ENCODE measurements at regions not wholly inside any gene's neighbourhood (a gene's known extent, or its start where the extent isn't known, plus 50 kb on each side); places are given as distances from the start of the nearest gene placed in this dataset.

DNA sequence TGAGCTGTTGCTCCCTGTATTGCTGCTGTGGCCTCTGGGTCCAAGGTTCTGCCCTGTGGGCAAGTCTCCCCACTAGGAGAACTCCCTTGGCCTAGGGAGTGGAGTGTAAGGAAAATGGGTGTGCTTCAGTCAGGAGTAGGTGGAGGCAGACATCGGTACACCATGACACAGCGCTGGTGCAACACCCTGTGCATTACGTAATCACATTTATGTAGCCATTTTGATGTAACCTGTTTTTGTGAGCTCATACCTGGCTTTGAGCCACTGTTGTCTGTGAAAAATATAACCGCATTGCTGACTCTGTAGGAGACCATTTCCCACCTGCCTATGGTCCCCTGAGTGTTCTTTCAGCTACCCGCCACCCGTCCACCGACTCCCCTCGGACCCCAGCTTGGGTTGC lies 700.5 kb upstream of the AGA start:
- peaks cover 0 to 4% (median 0%) of the 10 kb centered on the region in 3 donors for H3K9me3 ChIP-seq (ENCODE audit: control insufficient read depth in 3 of 3, low read length in 3 of 3)
- H3K27me3 ChIP-seq (ENCODE audit: control insufficient read depth in 3 of 3, insufficient read depth in 3 of 3, low read length in 3 of 3) = no peaks in the 10 kb centered on the region
- H3K27ac ChIP-seq (ENCODE audit: low read depth, low read length) = no peak overlapping the region
- no peak overlapping the region for H3K4me3 ChIP-seq (ENCODE audit: low read length in 3 of 3)
- H3K4me1 ChIP-seq (ENCODE audit: control insufficient read depth in 3 of 3, insufficient read depth in 3 of 3, low read length in 3 of 3) = no peaks in the 10 kb centered on the region
- no peaks in the 10 kb centered on the region for H3K36me3 ChIP-seq (ENCODE audit: control insufficient read depth in 3 of 3, insufficient read depth in 3 of 3, low read length in 3 of 3)
- no peak overlapping the region for H3K9ac ChIP-seq (ENCODE audit: low read depth in 1 of 3, low read length in 3 of 3)

DNA sequence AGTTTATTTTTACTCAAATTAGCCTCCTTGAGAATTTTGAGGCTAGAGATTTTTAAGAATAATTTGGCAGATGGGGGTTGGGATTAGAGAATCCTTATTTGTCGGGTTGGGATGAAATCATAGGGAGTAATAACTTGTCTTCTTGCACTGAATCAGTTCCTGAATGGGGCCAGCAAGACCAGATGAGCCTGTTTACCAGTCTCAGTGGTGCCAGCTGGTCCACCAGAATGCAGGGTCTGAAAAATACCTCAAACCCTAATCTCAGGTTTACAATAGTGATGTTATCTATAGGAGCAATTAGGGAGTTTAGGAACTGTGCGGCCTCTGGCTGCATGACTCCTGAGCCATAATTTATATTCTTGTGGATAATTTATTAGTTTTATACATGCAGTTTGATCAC lies 705.9 kb upstream of the AGA start:
- Histone ChIP-seq H3K4me3 (ENCODE audit: low read length in 3 of 3) (no peak overlapping the region), H3K9ac (ENCODE audit: low read depth in 1 of 3, low read length in 3 of 3) (no peak overlapping the region), H3K9me3 (ENCODE audit: control insufficient read depth in 3 of 3, low read length in 3 of 3) (no peaks in the 10 kb centered on the region), H3K4me1 (ENCODE audit: control insufficient read depth in 3 of 3, insufficient read depth in 3 of 3, low read length in 3 of 3) (no peaks in the 10 kb centered on the region), H3K27ac (ENCODE audit: low read depth, low read length) (no peak overlapping the region), H3K36me3 (ENCODE audit: control insufficient read depth in 3 of 3, insufficient read depth in 3 of 3, low read length in 3 of 3) (no peaks in the 10 kb centered on the region), H3K27me3 (ENCODE audit: control insufficient read depth in 3 of 3, insufficient read depth in 3 of 3, low read length in 3 of 3) (no peaks in the 10 kb centered on the region)

DNA sequence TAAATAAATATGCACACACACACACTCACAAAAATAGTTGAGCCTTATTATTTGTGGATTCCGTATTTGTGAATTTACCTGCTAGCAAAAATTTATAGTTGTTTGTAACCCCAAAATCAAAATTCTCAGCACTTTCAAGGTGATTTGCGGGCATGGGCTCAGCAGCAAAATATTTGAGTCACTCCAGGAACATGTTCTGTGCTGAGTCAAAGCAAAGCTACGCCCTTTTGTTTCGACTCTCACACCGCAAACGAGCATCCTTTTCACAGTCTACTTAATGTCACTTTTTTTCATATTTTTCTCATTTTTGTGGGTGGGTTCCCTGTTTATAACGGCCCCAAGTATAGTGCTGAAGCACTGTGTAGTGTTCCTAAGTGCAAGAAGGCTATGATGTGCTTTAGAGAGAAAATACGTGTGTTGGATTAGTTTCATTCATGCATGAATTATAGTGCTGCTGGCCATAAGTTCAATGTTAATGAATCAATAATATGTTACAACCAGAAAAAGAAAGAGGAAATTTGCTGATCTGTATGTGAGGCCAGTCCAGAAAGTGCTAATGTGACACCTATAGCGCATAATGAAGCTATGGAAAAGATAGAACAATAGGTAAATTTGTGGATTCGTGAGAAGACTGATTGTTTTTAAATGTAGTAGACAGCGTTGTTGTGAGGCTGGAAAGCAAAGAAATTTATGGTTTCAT lies 723.2 kb upstream of the AGA start:
- H3K27ac ChIP-seq (ENCODE audit: low read depth, low read length) = no peak overlapping the region
- H3K27me3 ChIP-seq (ENCODE audit: control insufficient read depth in 3 of 3, insufficient read depth in 3 of 3, low read length in 3 of 3) = no peaks in the 10 kb centered on the region
- no peaks in the 10 kb centered on the region for H3K4me1 ChIP-seq (ENCODE audit: control insufficient read depth in 3 of 3, insufficient read depth in 3 of 3, low read length in 3 of 3)
- H3K4me3 ChIP-seq (ENCODE audit: low read length in 3 of 3) = no peak overlapping the region
- no peak overlapping the region for H3K9ac ChIP-seq (ENCODE audit: low read depth in 1 of 3, low read length in 3 of 3)
- H3K36me3 ChIP-seq (ENCODE audit: control insufficient read depth in 3 of 3, insufficient read depth in 3 of 3, low read length in 3 of 3) = no peaks in the 10 kb centered on the region
- H3K9me3 ChIP-seq (ENCODE audit: control insufficient read depth in 3 of 3, low read length in 3 of 3) = peaks cover 0 to 3% (median 2%) of the 10 kb centered on the region in 3 donors

DNA sequence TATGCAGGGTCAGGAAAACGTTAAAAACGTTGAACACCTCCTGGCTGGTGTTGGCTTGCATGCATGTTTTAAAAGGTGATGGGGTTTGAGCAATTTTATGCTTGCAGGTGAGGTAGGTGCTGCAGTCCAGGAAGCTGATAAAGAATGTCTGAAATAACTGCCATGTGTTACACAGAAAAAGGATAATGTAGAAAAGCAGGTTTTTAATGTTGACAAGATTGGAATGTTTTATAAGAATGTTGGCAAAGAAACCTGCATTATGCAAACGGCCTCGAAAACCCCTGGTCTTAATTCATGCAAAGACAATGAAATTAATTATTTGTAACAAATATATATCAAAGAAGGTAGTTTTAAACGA lies 723.7 kb upstream of the AGA start:
- no peaks in the 10 kb centered on the region for H3K4me1 ChIP-seq (ENCODE audit: control insufficient read depth in 3 of 3, insufficient read depth in 3 of 3, low read length in 3 of 3)
- peaks cover 0 to 2% (median under 1%) of the 10 kb centered on the region in 3 donors for H3K9me3 ChIP-seq (ENCODE audit: control insufficient read depth in 3 of 3, low read length in 3 of 3)
- H3K27me3 ChIP-seq (ENCODE audit: control insufficient read depth in 3 of 3, insufficient read depth in 3 of 3, low read length in 3 of 3) = no peaks in the 10 kb centered on the region
- no peak overlapping the region for H3K9ac ChIP-seq (ENCODE audit: low read depth in 1 of 3, low read length in 3 of 3)
- no peak overlapping the region for H3K27ac ChIP-seq (ENCODE audit: low read depth, low read length)
- no peak overlapping the region for H3K4me3 ChIP-seq (ENCODE audit: low read length in 3 of 3)
- no peaks in the 10 kb centered on the region for H3K36me3 ChIP-seq (ENCODE audit: control insufficient read depth in 3 of 3, insufficient read depth in 3 of 3, low read length in 3 of 3)

DNA sequence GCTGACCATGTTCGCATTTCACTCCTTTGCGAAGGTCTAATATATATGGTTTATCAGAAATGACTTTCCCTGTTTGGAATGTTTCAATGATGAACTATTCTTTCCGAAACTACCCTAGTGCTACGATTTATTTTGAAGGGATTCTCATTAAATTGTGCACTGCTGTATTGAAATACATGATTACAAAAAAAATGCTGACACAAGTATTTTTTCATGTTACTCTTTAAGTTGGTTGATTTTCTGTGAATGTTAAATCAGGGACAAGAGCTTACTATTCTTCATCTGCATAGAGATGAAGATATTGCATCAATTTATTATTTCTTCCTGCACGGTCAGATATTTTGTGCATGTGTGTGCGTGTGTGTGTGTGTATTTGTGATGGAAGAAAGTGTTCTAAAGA lies 731.5 kb upstream of the AGA start:
- Histone ChIP-seq H3K27me3 (ENCODE audit: control insufficient read depth in 3 of 3, insufficient read depth in 3 of 3, low read length in 3 of 3) (no peaks in the 10 kb centered on the region), H3K9ac (ENCODE audit: low read depth in 1 of 3, low read length in 3 of 3) (no peak overlapping the region), H3K27ac (ENCODE audit: low read depth, low read length) (no peak overlapping the region), H3K9me3 (ENCODE audit: control insufficient read depth in 3 of 3, low read length in 3 of 3) (no peaks in the 10 kb centered on the region), H3K4me3 (ENCODE audit: low read length in 3 of 3) (no peak overlapping the region), H3K36me3 (ENCODE audit: control insufficient read depth in 3 of 3, insufficient read depth in 3 of 3, low read length in 3 of 3) (no peaks in the 10 kb centered on the region), H3K4me1 (ENCODE audit: control insufficient read depth in 3 of 3, insufficient read depth in 3 of 3, low read length in 3 of 3) (no peaks in the 10 kb centered on the region)

DNA sequence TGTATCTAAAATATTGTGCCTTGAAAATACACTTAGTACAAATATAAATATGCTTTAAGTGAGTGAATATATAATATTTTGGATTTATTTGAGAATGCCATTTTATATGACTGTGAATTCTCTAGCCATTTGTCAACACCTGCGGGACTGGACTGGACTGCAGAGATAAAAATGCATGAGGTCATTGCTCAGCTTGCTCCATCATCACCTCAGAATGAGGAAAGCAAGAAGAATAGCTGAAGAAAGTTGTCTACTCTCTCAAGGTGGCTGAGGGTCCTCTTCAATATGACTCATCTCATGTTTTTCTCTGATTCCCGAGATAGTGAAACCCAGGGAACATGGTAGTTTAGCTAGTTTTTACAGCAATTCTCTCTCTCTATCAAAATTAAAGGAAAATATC lies 732.5 kb upstream of the AGA start:
- no peaks in the 10 kb centered on the region for H3K9me3 ChIP-seq (ENCODE audit: control insufficient read depth in 3 of 3, low read length in 3 of 3)
- H3K27me3 ChIP-seq (ENCODE audit: control insufficient read depth in 3 of 3, insufficient read depth in 3 of 3, low read length in 3 of 3) = no peaks in the 10 kb centered on the region
- H3K4me3 ChIP-seq (ENCODE audit: low read length in 3 of 3) = no peak overlapping the region
- H3K4me1 ChIP-seq (ENCODE audit: control insufficient read depth in 3 of 3, insufficient read depth in 3 of 3, low read length in 3 of 3) = no peaks in the 10 kb centered on the region
- H3K27ac ChIP-seq (ENCODE audit: low read depth, low read length) = no peak overlapping the region
- H3K36me3 ChIP-seq (ENCODE audit: control insufficient read depth in 3 of 3, insufficient read depth in 3 of 3, low read length in 3 of 3) = no peaks in the 10 kb centered on the region
- no peak overlapping the region for H3K9ac ChIP-seq (ENCODE audit: low read depth in 1 of 3, low read length in 3 of 3)

DNA sequence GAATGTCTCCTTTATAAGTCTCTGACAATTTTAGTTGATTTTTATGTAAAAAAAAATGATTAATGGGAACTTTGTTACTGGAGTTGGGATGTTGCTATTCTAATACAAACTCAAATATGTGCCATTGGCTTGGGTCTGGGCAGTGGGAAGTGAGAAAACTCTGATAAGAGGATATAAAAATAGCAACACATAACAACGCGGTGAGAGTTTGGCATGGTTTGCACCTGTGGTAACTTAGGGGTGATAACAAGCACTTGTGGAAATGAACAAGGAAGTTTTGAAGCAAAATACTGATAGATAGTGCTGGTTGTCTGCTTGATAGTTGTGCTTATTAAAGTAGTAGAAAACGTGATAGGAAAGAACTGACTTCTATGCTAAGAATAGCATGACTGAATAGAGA lies 743.3 kb upstream of the AGA start:
- no peaks in the 10 kb centered on the region for H3K9me3 ChIP-seq (ENCODE audit: control insufficient read depth in 3 of 3, low read length in 3 of 3)
- H3K27me3 ChIP-seq (ENCODE audit: control insufficient read depth in 3 of 3, insufficient read depth in 3 of 3, low read length in 3 of 3) = no peaks in the 10 kb centered on the region
- H3K27ac ChIP-seq (ENCODE audit: low read depth, low read length) = no peak overlapping the region
- no peak overlapping the region for H3K9ac ChIP-seq (ENCODE audit: low read depth in 1 of 3, low read length in 3 of 3)
- H3K4me3 ChIP-seq (ENCODE audit: low read length in 3 of 3) = no peak overlapping the region
- H3K36me3 ChIP-seq (ENCODE audit: control insufficient read depth in 3 of 3, insufficient read depth in 3 of 3, low read length in 3 of 3) = no peaks in the 10 kb centered on the region
- H3K4me1 ChIP-seq (ENCODE audit: control insufficient read depth in 3 of 3, insufficient read depth in 3 of 3, low read length in 3 of 3) = no peaks in the 10 kb centered on the region

DNA sequence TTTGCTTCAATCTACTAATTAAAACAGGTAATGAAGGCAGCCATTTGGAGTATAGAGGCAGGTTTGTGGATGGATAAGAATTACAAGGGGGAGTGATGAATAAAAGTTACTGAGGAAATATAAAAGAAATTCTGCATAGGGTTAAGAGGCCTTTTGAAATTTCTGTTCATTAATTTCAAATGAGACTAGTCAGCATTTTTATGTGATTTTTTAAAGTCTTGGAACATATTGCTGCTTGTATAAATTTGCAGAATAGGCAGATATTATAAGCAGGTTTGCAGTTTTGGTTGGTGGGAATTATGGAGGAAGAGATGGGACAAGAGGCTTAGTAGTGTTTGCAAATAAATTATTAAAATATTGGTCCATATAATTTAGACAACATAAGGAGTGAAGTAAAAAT lies 750.4 kb upstream of the AGA start:
- Histone ChIP-seq H3K27me3 (ENCODE audit: control insufficient read depth in 3 of 3, insufficient read depth in 3 of 3, low read length in 3 of 3) (no peaks in the 10 kb centered on the region), H3K9me3 (ENCODE audit: control insufficient read depth in 3 of 3, low read length in 3 of 3) (no peaks in the 10 kb centered on the region), H3K9ac (ENCODE audit: low read depth in 1 of 3, low read length in 3 of 3) (no peak overlapping the region), H3K36me3 (ENCODE audit: control insufficient read depth in 3 of 3, insufficient read depth in 3 of 3, low read length in 3 of 3) (no peaks in the 10 kb centered on the region), H3K27ac (ENCODE audit: low read depth, low read length) (no peak overlapping the region), H3K4me3 (ENCODE audit: low read length in 3 of 3) (no peak overlapping the region), H3K4me1 (ENCODE audit: control insufficient read depth in 3 of 3, insufficient read depth in 3 of 3, low read length in 3 of 3) (no peaks in the 10 kb centered on the region)

DNA sequence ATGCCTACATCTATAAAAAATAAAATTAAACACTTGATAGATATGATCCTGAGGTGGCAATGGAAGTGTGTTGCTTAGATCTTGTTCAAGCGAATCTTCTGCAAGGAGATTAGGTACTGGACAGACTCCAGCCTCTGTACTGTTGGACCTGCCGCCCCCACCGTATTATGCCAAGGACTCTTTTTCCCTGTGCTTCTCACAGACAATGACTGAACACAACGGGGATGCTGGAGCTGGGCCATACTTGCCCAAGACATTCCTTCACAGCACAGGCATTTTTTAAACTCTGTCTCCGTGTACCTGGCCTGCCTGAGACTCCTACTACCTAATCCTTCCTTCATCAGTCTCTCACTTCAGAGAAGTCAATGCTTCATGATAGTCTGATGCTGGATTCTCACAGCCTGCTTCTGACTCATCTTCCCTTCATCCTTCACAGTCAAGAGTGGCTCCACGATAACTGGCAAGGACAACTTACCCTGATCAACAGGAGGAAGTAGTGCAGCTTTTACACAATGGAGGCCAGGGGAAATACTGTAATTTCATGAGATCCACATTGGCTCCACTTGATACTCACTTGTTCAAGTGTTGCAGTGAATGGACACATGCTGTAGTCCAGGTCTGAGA lies 754.6 kb upstream of the AGA start:
- Histone ChIP-seq H3K4me1 (ENCODE audit: control insufficient read depth in 3 of 3, insufficient read depth in 3 of 3, low read length in 3 of 3) (no peaks in the 10 kb centered on the region), H3K36me3 (ENCODE audit: control insufficient read depth in 3 of 3, insufficient read depth in 3 of 3, low read length in 3 of 3) (no peaks in the 10 kb centered on the region), H3K9me3 (ENCODE audit: control insufficient read depth in 3 of 3, low read length in 3 of 3) (no peaks in the 10 kb centered on the region), H3K27me3 (ENCODE audit: control insufficient read depth in 3 of 3, insufficient read depth in 3 of 3, low read length in 3 of 3) (no peaks in the 10 kb centered on the region), H3K4me3 (ENCODE audit: low read length in 3 of 3) (no peak overlapping the region), H3K9ac (ENCODE audit: low read depth in 1 of 3, low read length in 3 of 3) (no peak overlapping the region), H3K27ac (ENCODE audit: low read depth, low read length) (no peak overlapping the region)

DNA sequence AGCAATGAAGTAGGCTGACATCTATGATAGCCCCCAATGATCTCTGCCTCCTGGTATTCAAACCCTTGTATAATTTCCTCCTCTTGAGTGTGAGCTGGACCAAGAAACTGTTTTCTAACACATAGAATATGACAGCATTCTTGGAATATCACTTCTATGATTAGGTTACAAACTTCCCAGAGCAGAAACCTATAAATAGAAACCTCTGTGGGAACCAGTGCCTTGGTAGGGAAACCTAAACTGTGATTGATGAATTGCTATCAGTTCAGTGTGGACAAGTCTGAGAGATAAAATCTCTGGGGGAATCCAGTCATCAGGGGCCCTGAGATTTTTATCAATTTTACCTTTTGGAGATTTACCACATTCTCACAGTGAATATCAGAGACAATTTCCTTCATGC lies 756.5 kb upstream of the AGA start:
- no peaks in the 10 kb centered on the region for H3K27me3 ChIP-seq (ENCODE audit: control insufficient read depth in 3 of 3, insufficient read depth in 3 of 3, low read length in 3 of 3)
- no peak overlapping the region for H3K4me3 ChIP-seq (ENCODE audit: low read length in 3 of 3)
- no peaks in the 10 kb centered on the region for H3K9me3 ChIP-seq (ENCODE audit: control insufficient read depth in 3 of 3, low read length in 3 of 3)
- no peaks in the 10 kb centered on the region for H3K36me3 ChIP-seq (ENCODE audit: control insufficient read depth in 3 of 3, insufficient read depth in 3 of 3, low read length in 3 of 3)
- H3K9ac ChIP-seq (ENCODE audit: low read depth in 1 of 3, low read length in 3 of 3) = no peak overlapping the region
- no peak overlapping the region for H3K27ac ChIP-seq (ENCODE audit: low read depth, low read length)
- no peaks in the 10 kb centered on the region for H3K4me1 ChIP-seq (ENCODE audit: control insufficient read depth in 3 of 3, insufficient read depth in 3 of 3, low read length in 3 of 3)

Measured in skeletal muscle tissue (tissue), 3 donors.